Endothelial cell of umbilical vein (primary cell): ENCODE measurements at regions not wholly inside any gene's neighbourhood (a gene's known extent, or its start where the extent isn't known, plus 50 kb on each side); places are given as distances from the start of the nearest gene placed in this dataset.

Source experiments
- BruUV-seq: library from RNA; stranded (reverse); fragments of 400-500 nt; replicated peaks from 2 replicates; lab custom pipeline; 2021; lab: Mats Ljungman, UMichigan
- CTCF ChIA-PET: fragments of 300-600, 350-600 bp; sonication (Branson Sonifier 250); formaldehyde crosslinking; loops from one replicate; lab custom pipeline; 2021; ENCODE audit warnings: antibody characterized with exemption, inconsistent platforms; lab: Charles Lee
- POLR2A ChIA-PET: fragments of 300-600, 350-600 bp; sonication (Branson Sonifier 250); formaldehyde crosslinking; loops from one replicate; lab custom pipeline; 2021; ENCODE audit warnings: antibody characterized with exemption, inconsistent platforms; lab: Charles Lee
- DNase-seq: peaks from one replicate; pipeline ENCODE4 v3.0.0-alpha.2; 2011; ENCODE audit warnings: low read depth, low spot score
- FAIRE-seq: peaks from 2 replicates; lab custom pipeline; 2011; peaks lifted over from hg19 to GRCh38; lab: Jason Lieb, UNC
- H2AFZ ChIP-seq: 2 replicates; pipeline ENCODE4 v1.6.0; 2012; ENCODE audit warnings: low read depth, low read length, control low read depth, inconsistent platforms
- H3K27ac ChIP-seq: 2 replicates; pipeline ENCODE4 v1.5.1; 2011; ENCODE audit warnings: low read depth, mild to moderate bottlenecking, control low read depth, low read length, moderate library complexity; ENCODE audit not compliant: insufficient read depth
- H3K27me3 ChIP-seq, 2 experiments: 2 replicates each; pipeline versions ENCODE4 v1.6.0 to v1.6.1; 2011; ENCODE audit warnings: low read length in 2 of 2, mixed read lengths in 1 of 2; ENCODE audit not compliant: control insufficient read depth in 2 of 2, insufficient read depth in 2 of 2
- H3K36me3 ChIP-seq, 2 experiments: 2 replicates in 1 of 2; 3 replicates in 1 of 2; pipeline ENCODE4 v1.5.1; 2011; ENCODE audit warnings: low read length in 2 of 2, mild to moderate bottlenecking in 1 of 2, moderate library complexity in 1 of 2; ENCODE audit not compliant: control insufficient read depth in 2 of 2, insufficient read depth in 2 of 2; ENCODE audit errors: extremely low read depth in 1 of 2
- H3K4me1 ChIP-seq: 3 replicates; pipeline ENCODE4 v1.5.1; 2011; ENCODE audit warnings: mild to moderate bottlenecking, low read length; ENCODE audit not compliant: control insufficient read depth, insufficient read depth; ENCODE audit errors: extremely low read depth
- H3K4me2 ChIP-seq: 2 replicates; pipeline ENCODE4 v1.6.1; 2011; ENCODE audit warnings: low read length, control low read depth, mixed read lengths; ENCODE audit not compliant: insufficient read depth
- H3K4me3 ChIP-seq, 3 experiments: fragments of 200-600 bp in 1 of 3; sonication (generic), shearing (Covaris generic) in 1 of 3; replicated peaks in 1 of 3; 2 replicates each; pipeline ENCODE4 v1.5.1; 2011 to 2016; ENCODE audit warnings: control low read depth in 3 of 3, low read length in 3 of 3, mild to moderate bottlenecking in 2 of 3, inconsistent platforms in 1 of 3, low read depth in 1 of 3, moderate library complexity in 1 of 3; ENCODE audit not compliant: insufficient read depth in 1 of 3
- H3K79me2 ChIP-seq: 2 replicates; pipeline ENCODE4 v1.6.0; 2012; ENCODE audit warnings: low read length, inconsistent platforms; ENCODE audit not compliant: control insufficient read depth, insufficient read depth
- H3K9ac ChIP-seq: replicated peaks from 2 replicates; pipeline ENCODE3; 2011; ENCODE audit warnings: low read length, control low read depth; ENCODE audit not compliant: insufficient read depth; ENCODE audit errors: extremely low read depth
- H3K9me1 ChIP-seq: replicated peaks from 3 replicates; pipeline ENCODE4 v1.6.0; 2011; ENCODE audit warnings: mild to moderate bottlenecking, low read length; ENCODE audit not compliant: control insufficient read depth, insufficient read depth; ENCODE audit errors: extremely low read depth
- H3K9me3 ChIP-seq: replicated peaks from 2 replicates; pipeline ENCODE4 v1.5.1; 2012; ENCODE audit warnings: low read length, inconsistent platforms; ENCODE audit not compliant: control insufficient read depth, insufficient read depth
- H4K20me1 ChIP-seq: replicated peaks from 2 replicates; pipeline ENCODE3; 2011; ENCODE audit warnings: mild to moderate bottlenecking, low read length; ENCODE audit not compliant: control insufficient read depth, insufficient read depth; ENCODE audit errors: extremely low read depth
- EZH2 ChIP-seq: IDR thresholded peaks from 2 replicates; pipeline ENCODE4 v1.6.1; 2012; ENCODE audit warnings: borderline replicate concordance, low read depth, mild to moderate bottlenecking, moderate library complexity, low read length, inconsistent platforms; ENCODE audit not compliant: severe bottlenecking
- FOS ChIP-seq: IDR thresholded peaks from 2 replicates; pipeline ENCODE4 v1.6.1; 2011; ENCODE audit warnings: mild to moderate bottlenecking, low read length, moderate library complexity, borderline replicate concordance; ENCODE audit not compliant: insufficient read depth
- GATA2 ChIP-seq: IDR thresholded peaks from 2 replicates; pipeline ENCODE4 v1.7.0; 2011; ENCODE audit warnings: low read depth, mild to moderate bottlenecking, moderate library complexity, mixed read lengths, low read length; ENCODE audit not compliant: insufficient read length, insufficient read depth
- JUN ChIP-seq: IDR thresholded peaks from 2 replicates; pipeline ENCODE4 v1.6.1; 2011; ENCODE audit warnings: borderline replicate concordance, low read depth; ENCODE audit not compliant: insufficient read length, insufficient read depth
- MYC ChIP-seq: IDR thresholded peaks from one replicate; pipeline ENCODE4 v1.6.1; 2011; ENCODE audit warnings: mild to moderate bottlenecking, low read depth, low read length
- POLR2A ChIP-seq: IDR thresholded peaks from 2 replicates; pipeline ENCODE4 v1.6.1; 2012; ENCODE audit warnings: low read depth, mild to moderate bottlenecking, control low read depth, low read length
- POLR2AphosphoS5 ChIP-seq: IDR thresholded peaks from 2 replicates; pipeline ENCODE4 v1.6.1; 2012; ENCODE audit warnings: low read depth, mild to moderate bottlenecking, control low read depth, low read length, moderate library complexity; ENCODE audit not compliant: insufficient read depth
- dilution Hi-C: fragments of 300-500 bp; cut with MboI; formaldehyde crosslinking; loops from one replicate; pipeline ENCODE4 v1.15.0; 2019; ENCODE audit warnings: low sequenced_read_pairs; ENCODE audit not compliant: extremely low pct_ligation_motif_present
- intact Hi-C: fragments of 100-400 bp; cut with micrococcal nuclease; formaldehyde crosslinking; loops from one replicate; pipeline ENCODE4 v1.10.0; 2022
- TF ChIP-seq, protein P1 (sequence below): IDR thresholded peaks from 2 replicates; pipeline ENCODE4 v1.6.1; 2011; ENCODE audit not compliant: insufficient read depth, insufficient read length
- TF ChIP-seq, protein P2 (sequence below), 2 donors: IDR thresholded peaks; 1 replicate in 1 of 2; 2 replicates in 1 of 2; pipeline ENCODE4 v1.5.1; 2011; ENCODE audit warnings: low read length in 2 of 2, mild to moderate bottlenecking in 2 of 2, moderate library complexity in 2 of 2, control low read depth in 1 of 2, inconsistent platforms in 1 of 2, low read depth in 1 of 2; ENCODE audit not compliant: insufficient read depth in 1 of 2; ENCODE audit errors: extremely low read depth in 1 of 2

DNA sequence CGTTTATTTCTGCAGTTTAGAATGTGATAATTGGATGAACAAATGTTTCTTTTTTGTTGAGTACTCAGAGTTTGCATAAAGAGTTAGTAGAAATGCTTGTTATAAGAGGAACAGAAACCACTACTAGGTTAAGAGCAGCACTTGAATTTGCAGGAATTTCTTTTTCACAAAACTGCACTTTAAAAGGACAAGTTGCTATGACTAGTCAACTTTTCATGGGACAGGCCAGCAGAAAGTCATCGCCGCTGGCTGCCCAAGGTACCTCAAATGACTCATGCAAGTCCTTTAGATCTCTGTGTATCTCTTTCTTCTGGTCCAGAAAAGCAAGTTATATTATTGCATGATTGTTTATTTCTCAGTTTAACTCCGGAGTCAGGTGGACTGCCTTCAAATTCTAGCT is 97.3 kb upstream of the HMHB1 start:
- Histone ChIP-seq H3K36me3 (no peaks in the 10 kb centered on the region), H3K4me3 (no peak overlapping the region), H3K79me2 (no peaks in the 10 kb centered on the region), H3K9me1 (no peaks in the 10 kb centered on the region), H3K4me1 (no peaks in the 10 kb centered on the region), H3K4me2 (no peak overlapping the region), H3K27me3 (no peaks in the 10 kb centered on the region), H2AFZ (no peak overlapping the region), H3K27ac (no peak overlapping the region), H4K20me1 (no peaks in the 10 kb centered on the region), H3K9me3 (no peaks in the 10 kb centered on the region), H3K9ac (no peak overlapping the region)
- dilution Hi-C loops (no loop called here), intact Hi-C loops (no loop called here)
- ChIA-PET POLR2A (no interaction called here), CTCF (interaction anchor here (1.0 to 1.1 kb wide), 2 partner anchors 8 to 826 kb away, joined by 3 read pairs; no protein-coding TSS in a partner anchor)
- DNase-seq (no peak), FAIRE-seq (no peak)
- BruUV-seq = no TSS peak
- TF ChIP-seq POLR2AphosphoS5 (no peak), GATA2 (no peak), MYC (no peak), JUN (no peak), POLR2A (no peak), FOS (no peak), EZH2 (no peak)
- TF ChIP-seq, protein P1, sequence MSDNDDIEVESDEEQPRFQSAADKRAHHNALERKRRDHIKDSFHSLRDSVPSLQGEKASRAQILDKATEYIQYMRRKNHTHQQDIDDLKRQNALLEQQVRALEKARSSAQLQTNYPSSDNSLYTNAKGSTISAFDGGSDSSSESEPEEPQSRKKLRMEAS = no peak
- TF ChIP-seq, protein P2, sequence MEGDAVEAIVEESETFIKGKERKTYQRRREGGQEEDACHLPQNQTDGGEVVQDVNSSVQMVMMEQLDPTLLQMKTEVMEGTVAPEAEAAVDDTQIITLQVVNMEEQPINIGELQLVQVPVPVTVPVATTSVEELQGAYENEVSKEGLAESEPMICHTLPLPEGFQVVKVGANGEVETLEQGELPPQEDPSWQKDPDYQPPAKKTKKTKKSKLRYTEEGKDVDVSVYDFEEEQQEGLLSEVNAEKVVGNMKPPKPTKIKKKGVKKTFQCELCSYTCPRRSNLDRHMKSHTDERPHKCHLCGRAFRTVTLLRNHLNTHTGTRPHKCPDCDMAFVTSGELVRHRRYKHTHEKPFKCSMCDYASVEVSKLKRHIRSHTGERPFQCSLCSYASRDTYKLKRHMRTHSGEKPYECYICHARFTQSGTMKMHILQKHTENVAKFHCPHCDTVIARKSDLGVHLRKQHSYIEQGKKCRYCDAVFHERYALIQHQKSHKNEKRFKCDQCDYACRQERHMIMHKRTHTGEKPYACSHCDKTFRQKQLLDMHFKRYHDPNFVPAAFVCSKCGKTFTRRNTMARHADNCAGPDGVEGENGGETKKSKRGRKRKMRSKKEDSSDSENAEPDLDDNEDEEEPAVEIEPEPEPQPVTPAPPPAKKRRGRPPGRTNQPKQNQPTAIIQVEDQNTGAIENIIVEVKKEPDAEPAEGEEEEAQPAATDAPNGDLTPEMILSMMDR (IDR thresholded peaks at IDR 0.05; ENCODE audit: extremely low read depth in 1 of 2, insufficient read depth in 1 of 2, low read depth in 1 of 2, low read length in 2 of 2) = no peak
